ENCODE measurements at regions not wholly inside any gene's neighbourhood (a gene's known extent, or its start where the extent isn't known, plus 50 kb on each side); places are given as distances from the start of the nearest gene placed in this dataset.
"Not testable (repeated sequence)": the region's sequence is repeated elsewhere in the genome, so short reads cannot be mapped to it uniquely, and the experiment has no call there.

GRCh38 chr13:103883698-103884097 lies 817.5 kb upstream of the SLC10A2 start:
- Histone ChIP-seq H3K9me3 (ENCODE audit: control insufficient read depth, insufficient read depth, low read depth, low read length) (no peaks in the 10 kb centered on the region), H3K27ac (ENCODE audit: insufficient read depth, low read length) (no peak overlapping the region), H3K27me3 (ENCODE audit: control insufficient read depth, insufficient read depth, low read length) (no peaks in the 10 kb centered on the region), H3K4me2 (ENCODE audit: extremely low read depth, insufficient read depth, low read length) (peak overlapping the region; percentile 32), H3K9ac (ENCODE audit: insufficient read depth, low read length) (no peak overlapping the region), H3K4me3 (replicated peaks in 1 of 4; ENCODE audit: control extremely low read depth in 1 of 4, insufficient read depth in 1 of 4, low read depth in 3 of 4, low read length in 4 of 4) (peak overlapping the region in 1 of 4 experiments; percentile 61), H4K20me1 (ENCODE audit: control insufficient read depth, extremely low read depth, insufficient read depth, low read length) (no peaks in the 10 kb centered on the region), H3K79me2 (ENCODE audit: control insufficient read depth, insufficient read depth, low read length) (no peaks in the 10 kb centered on the region), H3K4me1 (ENCODE audit: control insufficient read depth, extremely low read depth, insufficient read depth, low read length) (no peaks in the 10 kb centered on the region), H2AFZ (ENCODE audit: low read length) (no peak overlapping the region), H3K36me3 (ENCODE audit: control insufficient read depth, insufficient read depth, low read length) (no peaks in the 10 kb centered on the region)
- DNase-seq (ENCODE audit: low read depth in 2 of 2): peak; percentile 23 to 60
- no peak for TF ChIP-seq EZH2 (IDR thresholded peaks at IDR 0.05; ENCODE audit: low read length, missing control alignments)
- TF ChIP-seq, protein P1, sequence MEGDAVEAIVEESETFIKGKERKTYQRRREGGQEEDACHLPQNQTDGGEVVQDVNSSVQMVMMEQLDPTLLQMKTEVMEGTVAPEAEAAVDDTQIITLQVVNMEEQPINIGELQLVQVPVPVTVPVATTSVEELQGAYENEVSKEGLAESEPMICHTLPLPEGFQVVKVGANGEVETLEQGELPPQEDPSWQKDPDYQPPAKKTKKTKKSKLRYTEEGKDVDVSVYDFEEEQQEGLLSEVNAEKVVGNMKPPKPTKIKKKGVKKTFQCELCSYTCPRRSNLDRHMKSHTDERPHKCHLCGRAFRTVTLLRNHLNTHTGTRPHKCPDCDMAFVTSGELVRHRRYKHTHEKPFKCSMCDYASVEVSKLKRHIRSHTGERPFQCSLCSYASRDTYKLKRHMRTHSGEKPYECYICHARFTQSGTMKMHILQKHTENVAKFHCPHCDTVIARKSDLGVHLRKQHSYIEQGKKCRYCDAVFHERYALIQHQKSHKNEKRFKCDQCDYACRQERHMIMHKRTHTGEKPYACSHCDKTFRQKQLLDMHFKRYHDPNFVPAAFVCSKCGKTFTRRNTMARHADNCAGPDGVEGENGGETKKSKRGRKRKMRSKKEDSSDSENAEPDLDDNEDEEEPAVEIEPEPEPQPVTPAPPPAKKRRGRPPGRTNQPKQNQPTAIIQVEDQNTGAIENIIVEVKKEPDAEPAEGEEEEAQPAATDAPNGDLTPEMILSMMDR (conservative IDR thresholded peaks at IDR 0.05 in 1 of 2, IDR thresholded peaks at IDR 0.05 in 1 of 2; ENCODE audit: low read depth in 1 of 2, low read length in 2 of 2): no peak

DNA sequence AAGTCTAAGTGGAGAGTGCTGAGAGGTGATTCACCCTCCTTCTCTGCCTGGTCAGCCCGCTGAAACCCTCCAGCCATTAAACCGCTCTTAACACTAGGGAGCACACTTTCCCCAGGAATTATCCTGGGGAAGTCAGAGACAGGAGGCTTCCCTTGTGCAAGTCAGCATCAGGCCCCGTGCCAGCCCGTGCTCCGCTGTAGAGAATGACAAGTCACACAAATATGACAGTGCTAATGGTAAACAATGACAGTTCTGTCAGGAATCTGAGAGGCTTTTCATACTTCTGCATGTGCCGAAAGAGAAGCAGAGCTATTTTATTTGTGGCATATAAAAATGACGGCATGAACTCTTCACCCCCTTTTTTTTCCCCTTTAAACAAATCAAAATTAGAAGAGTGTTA lies 816.9 kb upstream of the SLC10A2 start:
- H3K4me2 ChIP-seq (ENCODE audit: extremely low read depth, insufficient read depth, low read length): no peak overlapping the region
- H4K20me1 ChIP-seq (ENCODE audit: control insufficient read depth, extremely low read depth, insufficient read depth, low read length): no peaks in the 10 kb centered on the region
- no peak overlapping the region for H3K27ac ChIP-seq (ENCODE audit: insufficient read depth, low read length)
- H3K4me3 ChIP-seq (replicated peaks in 1 of 4; ENCODE audit: control extremely low read depth in 1 of 4, insufficient read depth in 1 of 4, low read depth in 3 of 4, low read length in 4 of 4): peak overlapping the region in 3 of 4 experiments; percentile 13 to 61 (median 38)
- H3K27me3 ChIP-seq (ENCODE audit: control insufficient read depth, insufficient read depth, low read length): no peaks in the 10 kb centered on the region
- no peaks in the 10 kb centered on the region for H3K36me3 ChIP-seq (ENCODE audit: control insufficient read depth, insufficient read depth, low read length)
- no peaks in the 10 kb centered on the region for H3K4me1 ChIP-seq (ENCODE audit: control insufficient read depth, extremely low read depth, insufficient read depth, low read length)
- no peak overlapping the region for H2AFZ ChIP-seq (ENCODE audit: low read length)
- no peaks in the 10 kb centered on the region for H3K9me3 ChIP-seq (ENCODE audit: control insufficient read depth, insufficient read depth, low read depth, low read length)
- H3K79me2 ChIP-seq (ENCODE audit: control insufficient read depth, insufficient read depth, low read length): no peaks in the 10 kb centered on the region
- TF ChIP-seq, protein P1 (conservative IDR thresholded peaks at IDR 0.05 in 1 of 2, IDR thresholded peaks at IDR 0.05 in 1 of 2; ENCODE audit: low read depth in 1 of 2, low read length in 2 of 2): peak; percentile 46 to 71
- no peak for TF ChIP-seq EZH2 (IDR thresholded peaks at IDR 0.05; ENCODE audit: low read length, missing control alignments)
- H3K9ac ChIP-seq (ENCODE audit: insufficient read depth, low read length): no peak overlapping the region
- peak; percentile 96 for DNase-seq (ENCODE audit: low read depth in 2 of 2)

DNA sequence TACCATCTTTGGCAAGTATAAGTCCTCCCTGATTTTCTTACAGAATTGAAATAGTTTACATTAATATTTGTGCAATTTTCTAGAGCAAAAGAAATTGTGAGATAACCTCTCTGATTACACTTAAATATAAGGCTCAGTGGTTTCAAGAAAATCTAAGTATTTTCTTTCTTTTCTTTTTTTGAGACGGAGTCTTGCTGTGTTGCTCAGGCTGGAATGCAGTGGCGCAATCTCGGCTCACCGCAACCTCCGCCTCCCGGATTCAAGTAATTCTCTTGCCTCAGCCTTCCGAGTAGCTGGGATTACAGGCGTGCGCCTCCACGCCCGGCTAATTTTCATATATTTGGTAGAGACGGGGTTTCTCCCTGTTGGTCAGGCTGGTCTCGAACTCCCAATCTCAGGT lies 813.9 kb upstream of the SLC10A2 start:
- H3K36me3 ChIP-seq (ENCODE audit: control insufficient read depth, insufficient read depth, low read length); H3K27me3 ChIP-seq (ENCODE audit: control insufficient read depth, insufficient read depth, low read length); H3K4me3 ChIP-seq (replicated peaks in 1 of 4; ENCODE audit: control extremely low read depth in 1 of 4, insufficient read depth in 1 of 4, low read depth in 3 of 4, low read length in 4 of 4); H3K4me2 ChIP-seq (ENCODE audit: extremely low read depth, insufficient read depth, low read length); H2AFZ ChIP-seq (ENCODE audit: low read length); DNase-seq (ENCODE audit: low read depth in 2 of 2); H3K9ac ChIP-seq (ENCODE audit: insufficient read depth, low read length); H3K9me3 ChIP-seq (ENCODE audit: control insufficient read depth, insufficient read depth, low read depth, low read length); H3K4me1 ChIP-seq (ENCODE audit: control insufficient read depth, extremely low read depth, insufficient read depth, low read length); H3K27ac ChIP-seq (ENCODE audit: insufficient read depth, low read length); H3K79me2 ChIP-seq (ENCODE audit: control insufficient read depth, insufficient read depth, low read length); H4K20me1 ChIP-seq (ENCODE audit: control insufficient read depth, extremely low read depth, insufficient read depth, low read length): not testable (repeated sequence)
